ENCODE measurements at regions not wholly inside any gene's neighbourhood (a gene's known extent, or its start where the extent isn't known, plus 50 kb on each side); places are given as distances from the start of the nearest gene placed in this dataset.

DNA sequence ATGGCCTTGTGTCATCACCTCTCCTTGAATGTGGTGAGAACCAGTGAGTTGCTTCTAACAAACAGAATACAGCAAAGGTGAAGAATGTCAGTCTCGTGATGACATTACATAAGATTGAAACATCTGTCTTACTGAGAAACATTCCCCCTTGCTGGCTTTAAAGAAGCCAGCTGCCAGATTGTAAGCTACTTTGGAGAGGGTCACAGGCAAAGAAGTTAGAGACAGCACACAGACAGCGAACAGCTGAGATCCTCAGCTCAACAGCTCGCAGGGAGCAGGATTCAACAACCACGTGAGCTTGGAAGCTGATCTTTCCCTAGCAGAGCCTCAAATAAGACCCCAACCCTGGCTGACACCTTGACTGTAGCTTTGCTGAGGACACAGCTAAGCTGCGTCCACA lies 367.9 kb downstream of the LIG4 start:
- no peak overlapping the region for H3K4me3 ChIP-seq (ENCODE audit: control insufficient read depth, low read depth, low read length)
- DNase-seq (ENCODE audit: low read depth), result no peak
- no peak for TF ChIP-seq CTCF (conservative IDR thresholded peaks at IDR 0.05; ENCODE audit: control insufficient read depth, insufficient read depth, low read depth, low read length)

- TF ChIP-seq CTCF (conservative IDR thresholded peaks at IDR 0.05; ENCODE audit: control insufficient read depth, insufficient read depth, low read depth, low read length), result no peak
- no peak overlapping the region for H3K4me3 ChIP-seq (ENCODE audit: control insufficient read depth, low read depth, low read length)
- DNase-seq (ENCODE audit: low read depth), result no peak
These were observed 368.7 kb downstream of the LIG4 start for GRCh38 chr13:107846642-107847041.

DNA sequence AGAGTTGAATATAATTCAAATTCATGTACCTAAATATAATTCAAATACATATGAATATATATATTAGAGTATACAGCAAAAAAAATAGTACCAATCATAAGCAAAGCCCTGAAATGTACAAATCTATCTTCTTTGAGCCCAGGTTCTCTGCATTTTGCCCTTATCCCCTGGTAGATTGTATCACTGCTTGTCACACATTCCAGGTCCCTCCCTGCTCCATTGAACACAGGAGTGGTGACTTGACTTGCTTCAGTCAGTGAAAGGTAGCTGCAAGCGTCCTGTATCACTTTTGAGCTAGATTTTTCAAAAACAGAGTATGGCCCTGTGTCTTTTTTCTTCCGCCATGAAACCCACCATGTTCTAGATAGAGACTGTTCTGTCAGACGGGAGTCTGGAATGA lies 369.4 kb downstream of the LIG4 start:
- DNase-seq (ENCODE audit: low read depth), result no peak
- TF ChIP-seq CTCF (conservative IDR thresholded peaks at IDR 0.05; ENCODE audit: control insufficient read depth, insufficient read depth, low read depth, low read length), result no peak
- H3K4me3 ChIP-seq (ENCODE audit: control insufficient read depth, low read depth, low read length), result no peak overlapping the region

DNA sequence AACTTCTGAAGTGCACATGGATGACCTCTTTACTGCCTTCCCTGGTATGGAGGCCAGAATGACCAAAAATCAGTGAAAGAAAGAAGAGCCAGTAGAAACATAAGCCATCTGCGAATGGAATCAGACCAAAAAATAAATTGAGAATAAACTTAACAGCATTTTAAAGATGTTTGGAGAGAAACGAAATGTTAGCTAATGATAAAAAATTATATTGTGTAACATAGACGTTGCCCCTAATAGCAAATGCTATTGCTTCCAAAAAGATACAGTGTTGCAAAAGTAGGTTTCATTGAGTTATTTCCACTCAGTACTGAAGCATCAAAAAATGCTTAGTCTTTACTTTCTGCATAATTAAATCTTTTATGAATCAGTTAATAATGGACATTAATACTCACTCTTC lies 371.7 kb downstream of the LIG4 start:
- no peak overlapping the region for H3K4me3 ChIP-seq (ENCODE audit: control insufficient read depth, low read depth, low read length)
- DNase-seq (ENCODE audit: low read depth), result no peak
- no peak for TF ChIP-seq CTCF (conservative IDR thresholded peaks at IDR 0.05; ENCODE audit: control insufficient read depth, insufficient read depth, low read depth, low read length)

DNA sequence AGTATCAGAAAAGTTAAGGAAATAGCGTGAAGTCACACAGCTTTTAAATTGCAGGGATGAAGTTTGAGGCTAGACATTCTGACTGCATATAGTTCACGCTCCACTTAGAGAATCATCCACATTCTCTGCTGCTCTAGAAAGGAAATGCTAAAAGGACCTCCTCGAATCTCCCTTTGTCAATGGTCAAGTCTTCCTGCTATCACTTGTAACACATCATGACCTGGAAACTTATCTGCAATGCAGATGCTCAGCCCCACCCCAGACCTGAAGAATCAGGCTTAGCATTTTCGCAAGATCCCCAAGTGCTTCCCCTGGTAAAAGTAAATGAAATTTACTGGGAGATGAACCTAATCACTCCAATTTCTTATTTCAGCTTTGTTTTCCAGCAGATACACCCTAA lies 372.1 kb downstream of the LIG4 start:
- H3K4me3 ChIP-seq (ENCODE audit: control insufficient read depth, low read depth, low read length), result no peak overlapping the region
- TF ChIP-seq CTCF (conservative IDR thresholded peaks at IDR 0.05; ENCODE audit: control insufficient read depth, insufficient read depth, low read depth, low read length), result no peak
- DNase-seq (ENCODE audit: low read depth), result no peak

- DNase-seq (ENCODE audit: low read depth), result no peak
- no peak overlapping the region for H3K4me3 ChIP-seq (ENCODE audit: control insufficient read depth, low read depth, low read length)
- no peak for TF ChIP-seq CTCF (conservative IDR thresholded peaks at IDR 0.05; ENCODE audit: control insufficient read depth, insufficient read depth, low read depth, low read length)
These were observed 372.7 kb downstream of the LIG4 start for GRCh38 chr13:107842562-107843180.

All from fibroblast of mammary gland (primary cell).